Activated CD4-positive, alpha-beta T cell treated with anti-CD3 and anti-CD28 coated beads, Interleukin-2, amount 50 U/mL, for 16 hours (primary cell): ENCODE measurements at regions not wholly inside any gene's neighbourhood (a gene's known extent, or its start where the extent isn't known, plus 50 kb on each side); places are given as distances from the start of the nearest gene placed in this dataset.

Experiments used
- DNase-seq: peaks from one replicate; pipeline ENCODE4 v3.0.0-alpha.2; 2020

GRCh38 chr4:122555216-122555615, 65.7 kb downstream of the IL21 start:
- no peak for DNase-seq

GRCh38 chr4:122553432-122553831, 67.4 kb downstream of the IL21 start:
- DNase-seq = no peak

GRCh38 chr4:122552898-122553297, 68.0 kb downstream of the IL21 start:
- DNase-seq = no peak

- no peak for DNase-seq
These were observed 71.8 kb downstream of the IL21 start for GRCh38 chr4:122548886-122549630.

GRCh38 chr4:122548452-122548851, 72.4 kb downstream of the IL21 start:
- DNase-seq = peak; percentile 47

GRCh38 chr4:122542411-122543236, 78.2 kb downstream of the IL21 start:
- DNase-seq = peak; percentile 74

- DNase-seq = no peak
These were observed 78.9 kb downstream of the IL21 start for GRCh38 chr4:122541996-122542395.

GRCh38 chr4:122540838-122541237, 80.0 kb downstream of the IL21 start:
- DNase-seq = no peak

- DNase-seq = peak; percentile 76
These were observed 80.9 kb downstream of the IL21 start for GRCh38 chr4:122539861-122540465.

- no peak for DNase-seq
These were observed 81.0 kb upstream of the IL2 start for GRCh38 chr4:122537388-122538135.

GRCh38 chr4:122536001-122536400, 79.5 kb upstream of the IL2 start:
- no peak for DNase-seq

GRCh38 chr4:122534776-122535175, 78.3 kb upstream of the IL2 start:
- no peak for DNase-seq

- no peak for DNase-seq
These were observed 77.3 kb upstream of the IL2 start for GRCh38 chr4:122533841-122534240.

GRCh38 chr4:122532766-122533165, 76.2 kb upstream of the IL2 start:
- DNase-seq = no peak

- DNase-seq = no peak
These were observed 75.0 kb upstream of the IL2 start for GRCh38 chr4:122531514-122531913.

GRCh38 chr4:122531038-122531437, 74.5 kb upstream of the IL2 start:
- no peak for DNase-seq

GRCh38 chr4:122528879-122529278, 72.4 kb upstream of the IL2 start:
- no peak for DNase-seq

GRCh38 chr4:122525865-122526264, 69.3 kb upstream of the IL2 start:
- DNase-seq = no peak

GRCh38 chr4:122524176-122524575, 67.7 kb upstream of the IL2 start:
- no peak for DNase-seq

GRCh38 chr4:122522944-122523343, 66.4 kb upstream of the IL2 start:
- DNase-seq = no peak

GRCh38 chr4:122517345-122517744, 60.8 kb upstream of the IL2 start:
- DNase-seq = no peak

GRCh38 chr4:122516376-122516775, 59.9 kb upstream of the IL2 start:
- no peak for DNase-seq

- DNase-seq = no peak
These were observed 58.1 kb upstream of the IL2 start for GRCh38 chr4:122514671-122515070.
